Tibial artery (tissue), 4 donors: ENCODE measurements at regions not wholly inside any gene's neighbourhood (a gene's known extent, or its start where the extent isn't known, plus 50 kb on each side); places are given as distances from the start of the nearest gene placed in this dataset.

Experiments used
- DNase-seq, 2 donors: peaks; one replicate each; pipeline ENCODE4 v3.0.0-alpha.2; 2019
- H3K27ac ChIP-seq, 2 donors: fragments of 200-600 bp; sonication (generic) in 1 of 2; 1 replicate in 1 of 2; 2 replicates in 1 of 2; pipeline ENCODE4 v1.5.1; 2018 to 2019; ENCODE audit warnings: mild to moderate bottlenecking in 1 of 2
- H3K27me3 ChIP-seq, 2 donors: fragments of 200-600 bp; sonication (generic) in 1 of 2; one replicate each; pipeline versions ENCODE4 v1.5.1 to v1.6.0; 2016 to 2019
- H3K36me3 ChIP-seq, 3 donors: fragments of 200-600 bp; sonication (generic) in 2 of 3; one replicate each; pipeline ENCODE4 v1.5.1; 2016 to 2019; ENCODE audit warnings: mild to moderate bottlenecking in 2 of 3
- H3K4me1 ChIP-seq, 4 donors: fragments of 200-600 bp; sonication (generic) in 2 of 4; 1 replicate in 3 of 4; 2 replicates in 1 of 4; pipeline ENCODE4 v1.5.1; 2016 to 2019
- H3K4me3 ChIP-seq, 2 donors: fragments of 200-600 bp; sonication (generic) in 1 of 2; 1 replicate in 1 of 2; 2 replicates in 1 of 2; pipeline ENCODE4 v1.5.1; 2018 to 2019; ENCODE audit warnings: mild to moderate bottlenecking in 2 of 2
- H3K9me3 ChIP-seq, 3 donors: fragments of 200-600 bp; sonication (generic) in 1 of 3; one replicate each; pipeline ENCODE4 v1.5.1; 2016 to 2019
- intact Hi-C: fragments of 100-400 bp; cut with DNase I; formaldehyde crosslinking; loops from one replicate; pipeline ENCODE4 v1.15.0; 2023; ENCODE audit warnings: low total_unique reads
- TF ChIP-seq, protein P1 (sequence below), 2 experiments: fragments of 200-600 bp in 1 of 2; fragments of 450-650 bp in 1 of 2; IDR thresholded peaks; one replicate each; pipeline ENCODE4 v1.5.1; 2017 to 2019; ENCODE audit warnings: antibody characterized with exemption in 2 of 2, mild to moderate bottlenecking in 1 of 2, moderate library complexity in 1 of 2

GRCh38 chr13:44661936-44662335 lies 85.8 kb upstream of the TSC22D1 start:
- peaks cover 0 to 6% (median 0%) of the 10 kb centered on the region in 4 donors for H3K4me1 ChIP-seq
- no peak for DNase-seq
- intact Hi-C loops, result no loop called here
- no peaks in the 10 kb centered on the region for H3K9me3 ChIP-seq
- H3K27ac ChIP-seq, result no peak overlapping the region
- no peaks in the 10 kb centered on the region for H3K27me3 ChIP-seq
- no peaks in the 10 kb centered on the region for H3K36me3 ChIP-seq
- TF ChIP-seq, protein P1, sequence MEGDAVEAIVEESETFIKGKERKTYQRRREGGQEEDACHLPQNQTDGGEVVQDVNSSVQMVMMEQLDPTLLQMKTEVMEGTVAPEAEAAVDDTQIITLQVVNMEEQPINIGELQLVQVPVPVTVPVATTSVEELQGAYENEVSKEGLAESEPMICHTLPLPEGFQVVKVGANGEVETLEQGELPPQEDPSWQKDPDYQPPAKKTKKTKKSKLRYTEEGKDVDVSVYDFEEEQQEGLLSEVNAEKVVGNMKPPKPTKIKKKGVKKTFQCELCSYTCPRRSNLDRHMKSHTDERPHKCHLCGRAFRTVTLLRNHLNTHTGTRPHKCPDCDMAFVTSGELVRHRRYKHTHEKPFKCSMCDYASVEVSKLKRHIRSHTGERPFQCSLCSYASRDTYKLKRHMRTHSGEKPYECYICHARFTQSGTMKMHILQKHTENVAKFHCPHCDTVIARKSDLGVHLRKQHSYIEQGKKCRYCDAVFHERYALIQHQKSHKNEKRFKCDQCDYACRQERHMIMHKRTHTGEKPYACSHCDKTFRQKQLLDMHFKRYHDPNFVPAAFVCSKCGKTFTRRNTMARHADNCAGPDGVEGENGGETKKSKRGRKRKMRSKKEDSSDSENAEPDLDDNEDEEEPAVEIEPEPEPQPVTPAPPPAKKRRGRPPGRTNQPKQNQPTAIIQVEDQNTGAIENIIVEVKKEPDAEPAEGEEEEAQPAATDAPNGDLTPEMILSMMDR (IDR thresholded peaks at IDR 0.05), result no peak
- H3K4me3 ChIP-seq, result no peak overlapping the region

DNA sequence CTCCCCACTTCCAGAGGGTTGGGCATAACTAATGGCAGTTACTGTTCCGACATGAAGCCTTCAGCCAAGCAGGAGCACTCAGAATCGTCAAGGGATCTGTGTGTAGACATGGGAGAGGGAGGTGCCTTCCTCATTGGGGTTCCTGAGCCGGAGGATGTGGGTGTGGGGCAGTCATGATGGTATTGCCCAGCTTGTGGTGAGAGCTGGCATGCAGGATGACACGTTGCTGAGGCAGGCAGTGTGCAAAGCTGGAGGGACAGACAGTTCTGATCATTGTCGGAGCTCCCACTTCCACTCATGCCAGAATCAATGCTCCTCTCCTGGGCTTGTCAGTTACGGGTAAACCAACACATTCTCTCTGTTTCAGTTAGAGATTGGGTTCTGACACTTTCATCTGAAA lies 83.9 kb upstream of the TSC22D1 start:
- no peaks in the 10 kb centered on the region for H3K4me1 ChIP-seq
- intact Hi-C loops, result no loop called here
- no peaks in the 10 kb centered on the region for H3K9me3 ChIP-seq
- no peaks in the 10 kb centered on the region for H3K36me3 ChIP-seq
- H3K27me3 ChIP-seq, result no peaks in the 10 kb centered on the region
- DNase-seq, result no peak
- no peak overlapping the region for H3K27ac ChIP-seq
- TF ChIP-seq, protein P1 (IDR thresholded peaks at IDR 0.05), result no peak
- no peak overlapping the region for H3K4me3 ChIP-seq

DNA sequence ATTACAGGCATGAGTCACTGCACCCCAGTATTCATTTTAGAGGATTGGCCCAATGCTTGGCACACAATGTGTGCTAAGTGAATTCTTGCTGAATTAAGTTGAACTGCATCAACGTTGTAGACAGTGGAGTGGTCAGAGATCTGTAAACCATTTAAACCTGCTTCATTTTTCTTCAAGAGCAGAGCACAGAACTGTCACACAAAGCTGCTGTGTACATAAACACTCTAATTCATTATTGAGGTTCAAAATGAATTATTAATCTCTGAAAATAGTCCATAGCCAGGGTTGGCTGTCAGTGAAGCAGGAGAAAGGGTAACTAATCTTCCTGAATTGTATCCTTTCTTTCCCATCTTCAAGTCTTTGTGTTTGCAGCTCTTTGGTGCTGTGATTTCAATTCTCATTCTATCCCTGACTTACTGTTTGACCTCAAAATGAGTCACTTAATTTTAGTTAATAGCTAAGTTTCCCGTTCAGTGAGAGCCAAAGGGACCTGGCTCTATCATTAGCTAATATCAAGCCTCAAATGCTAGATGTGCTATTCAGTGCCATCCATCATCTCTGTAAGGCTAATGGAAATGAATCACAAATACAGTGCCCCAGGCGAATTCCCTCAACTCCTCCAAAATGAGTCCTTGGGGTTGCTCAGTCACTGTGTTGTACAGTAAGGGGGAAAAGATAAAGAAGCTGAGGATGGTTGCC lies 77.0 kb upstream of the TSC22D1 start:
- Histone ChIP-seq H3K27ac (no peak overlapping the region), H3K4me3 (no peak overlapping the region), H3K4me1 (peaks cover 0 to 24% (median 7%) of the 10 kb centered on the region in 4 donors), H3K9me3 (no peaks in the 10 kb centered on the region), H3K36me3 (no peaks in the 10 kb centered on the region), H3K27me3 (no peaks in the 10 kb centered on the region)
- TF ChIP-seq, protein P1 (IDR thresholded peaks at IDR 0.05), result no peak
- intact Hi-C loops, result no loop called here
- DNase-seq, result no peak

DNA sequence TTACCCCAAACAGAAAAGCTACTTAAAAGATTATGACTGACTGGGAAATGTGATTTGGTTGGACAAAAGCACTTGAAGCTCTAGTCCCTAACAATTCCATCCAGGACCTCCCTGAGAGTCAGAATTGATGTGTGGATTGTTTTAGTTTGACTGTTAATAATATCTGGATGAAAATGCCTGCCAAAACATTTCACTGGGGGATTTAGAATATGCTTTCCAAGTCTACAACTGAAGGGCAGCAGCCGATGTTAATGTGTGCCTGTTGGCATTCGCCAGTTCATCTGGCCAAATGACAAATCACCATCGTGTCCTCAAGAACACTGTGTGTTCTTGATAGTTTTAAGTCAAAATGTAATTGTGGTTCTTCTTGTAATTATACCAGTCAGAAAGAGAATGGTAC lies 76.0 kb upstream of the TSC22D1 start:
- H3K36me3 ChIP-seq, result no peaks in the 10 kb centered on the region
- TF ChIP-seq, protein P1 (IDR thresholded peaks at IDR 0.05), result no peak
- H3K4me1 ChIP-seq, result peaks cover 0 to 24% (median 7%) of the 10 kb centered on the region in 4 donors
- intact Hi-C loops, result no loop called here
- no peak overlapping the region for H3K4me3 ChIP-seq
- DNase-seq, result no peak
- H3K27me3 ChIP-seq, result no peaks in the 10 kb centered on the region
- H3K9me3 ChIP-seq, result no peaks in the 10 kb centered on the region
- peak overlapping the region in 1 of 2 donors; percentile 41 for H3K27ac ChIP-seq

DNA sequence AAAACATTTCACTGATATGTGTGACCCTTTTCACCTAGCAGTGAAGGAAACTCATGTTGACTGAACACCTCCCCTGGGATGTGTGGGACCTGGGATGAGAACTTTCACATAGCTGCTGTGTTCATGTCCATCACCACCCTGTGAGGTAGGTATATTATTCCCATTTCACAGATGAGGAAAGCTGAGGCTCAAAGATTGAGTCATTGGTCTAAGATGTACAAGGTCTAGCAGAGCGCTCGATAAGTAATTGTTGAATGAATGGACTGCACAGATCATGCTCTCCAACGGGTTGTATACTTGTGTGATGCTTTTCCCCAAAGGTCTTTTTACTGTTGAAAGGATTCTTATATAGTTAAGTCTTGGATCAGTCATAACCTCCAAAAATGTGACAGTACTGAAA lies 75.6 kb upstream of the TSC22D1 start:
- Histone ChIP-seq H3K9me3 (no peaks in the 10 kb centered on the region), H3K4me3 (no peak overlapping the region), H3K36me3 (no peaks in the 10 kb centered on the region), H3K4me1 (peaks cover 0 to 24% (median 7%) of the 10 kb centered on the region in 4 donors), H3K27me3 (no peaks in the 10 kb centered on the region), H3K27ac (peak overlapping the region in 1 of 2 donors; percentile 41)
- no peak for DNase-seq
- TF ChIP-seq, protein P1 (IDR thresholded peaks at IDR 0.05), result no peak
- intact Hi-C loops, result no loop called here
